CD14-positive monocyte (primary cell): ENCODE measurements at regions not wholly inside any gene's neighbourhood (a gene's known extent, or its start where the extent isn't known, plus 50 kb on each side); places are given as distances from the start of the nearest gene placed in this dataset.

ENCODE experiments used
- DNase-seq, 3 donors: peaks; one replicate each; pipeline ENCODE4 v3.0.0-alpha.2; 2011 to 2022
- H2AFZ ChIP-seq: 2 replicates; pipeline ENCODE4 v1.6.0; 2012; ENCODE audit warnings: mild to moderate bottlenecking, low read depth, low read length, inconsistent platforms; ENCODE audit not compliant: insufficient read depth, poor library complexity, severe bottlenecking
- H3K27ac ChIP-seq, 2 donors: 1 replicate in 1 of 2; 2 replicates in 1 of 2; pipeline ENCODE4 v1.5.1; 2012 to 2013; ENCODE audit warnings: low read length in 2 of 2, control low read depth in 1 of 2, inconsistent platforms in 1 of 2, low read depth in 1 of 2, mild to moderate bottlenecking in 1 of 2
- H3K27me3 ChIP-seq, 2 donors: one replicate each; pipeline versions ENCODE4 v1.6.0 to v1.6.1; 2011 to 2013; ENCODE audit warnings: low read length in 2 of 2; ENCODE audit not compliant: control insufficient read depth in 2 of 2, insufficient read depth in 2 of 2
- H3K36me3 ChIP-seq, 2 donors: replicated peaks in 1 of 2; 1 replicate in 1 of 2; 2 replicates in 1 of 2; pipeline versions ENCODE4 v1.5.1 to v1.6.1; 2012 to 2013; ENCODE audit warnings: low read length in 2 of 2, control low read depth in 1 of 2, inconsistent platforms in 1 of 2, mild to moderate bottlenecking in 1 of 2; ENCODE audit not compliant: insufficient read depth in 2 of 2, control insufficient read depth in 1 of 2
- H3K4me1 ChIP-seq, 2 donors: 1 replicate in 1 of 2; 2 replicates in 1 of 2; pipeline versions ENCODE4 v1.5.1 to v1.6.1; 2012 to 2013; ENCODE audit warnings: low read length in 2 of 2, control low read depth in 1 of 2, inconsistent platforms in 1 of 2, mild to moderate bottlenecking in 1 of 2, moderate library complexity in 1 of 2; ENCODE audit not compliant: insufficient read depth in 2 of 2, control insufficient read depth in 1 of 2
- H3K4me2 ChIP-seq: replicated peaks from 2 replicates; pipeline ENCODE3; 2012; ENCODE audit warnings: low read length, moderate library complexity, mild to moderate bottlenecking; ENCODE audit not compliant: poor library complexity, severe bottlenecking; ENCODE audit errors: extremely low read depth
- H3K4me3 ChIP-seq, 3 experiments: fragments of 200-600 bp in 1 of 3; sonication (generic) in 1 of 3; replicated peaks in 1 of 3; 1 replicate in 2 of 3; 2 replicates in 1 of 3; pipeline ENCODE4 v1.5.1; 2011 to 2013; ENCODE audit warnings: low read length in 3 of 3, mild to moderate bottlenecking in 3 of 3, control low read depth in 2 of 3, low read depth in 2 of 3, inconsistent platforms in 1 of 3, moderate library complexity in 1 of 3
- H3K79me2 ChIP-seq: 2 replicates; pipeline ENCODE4 v1.6.0; 2012; ENCODE audit warnings: mild to moderate bottlenecking, control low read depth, inconsistent platforms, low read length, moderate library complexity; ENCODE audit not compliant: insufficient read depth
- H3K9ac ChIP-seq: 2 replicates; pipeline ENCODE4 v1.6.0; 2017; ENCODE audit warnings: low read length, mild to moderate bottlenecking; ENCODE audit not compliant: insufficient read depth, poor library complexity, severe bottlenecking
- H3K9me3 ChIP-seq, 2 donors: replicated peaks in 1 of 2; 1 replicate in 1 of 2; 2 replicates in 1 of 2; pipeline versions ENCODE4 v1.5.1 to v1.6.1; 2012 to 2013; ENCODE audit warnings: low read length in 2 of 2, control low read depth in 1 of 2; ENCODE audit not compliant: control insufficient read depth in 1 of 2, insufficient read depth in 1 of 2
- H4K20me1 ChIP-seq: 2 replicates; pipeline ENCODE4 v1.6.0; 2012; ENCODE audit warnings: mild to moderate bottlenecking, low read length, control low read depth, moderate library complexity; ENCODE audit not compliant: insufficient read depth
- H3K27ac Mint-ChIP-seq, 7 donors: one replicate each; pipeline ENCODE4 v1.8.0; 2020; ENCODE audit warnings: mild to moderate bottlenecking in 7 of 7, mixed read lengths in 7 of 7, moderate library complexity in 6 of 7, inconsistent platforms in 2 of 7
- H3K27me3 Mint-ChIP-seq, 3 donors: one replicate each; pipeline ENCODE4 v1.8.0; 2021 to 2022; ENCODE audit warnings: low read depth in 3 of 3, mild to moderate bottlenecking in 3 of 3, mixed read lengths in 3 of 3, moderate library complexity in 3 of 3, inconsistent platforms in 1 of 3
- H3K36me3 Mint-ChIP-seq, 2 donors: one replicate each; pipeline ENCODE4 v1.8.0; 2020; ENCODE audit warnings: mixed read lengths in 2 of 2, inconsistent platforms in 1 of 2, mild to moderate bottlenecking in 1 of 2
- H3K4me1 Mint-ChIP-seq: one replicate; pipeline ENCODE4 v1.8.0; 2020; ENCODE audit warnings: mild to moderate bottlenecking, mixed read lengths
- H3K4me3 Mint-ChIP-seq, 2 donors: one replicate each; pipeline ENCODE4 v1.8.0; 2020; ENCODE audit warnings: mild to moderate bottlenecking in 2 of 2, mixed read lengths in 2 of 2, moderate library complexity in 1 of 2
- H3K9me3 Mint-ChIP-seq, 7 donors: one replicate each; pipeline ENCODE4 v1.8.0; 2020 to 2022; ENCODE audit warnings: mixed read lengths in 7 of 7, mild to moderate bottlenecking in 6 of 7, moderate library complexity in 6 of 7, inconsistent platforms in 2 of 7
- CTCF ChIP-seq: fragments of 200-600 bp; IDR thresholded peaks from one replicate; pipeline ENCODE4 v1.8.0; 2022; ENCODE audit warnings: antibody characterized with exemption, mild to moderate bottlenecking
- WGBS: methylation state at CpG from one replicate; pipeline ENCODE4 v1.1.5; 2013; ENCODE audit warnings: missing lambda C conversion rate; ENCODE audit not compliant: insufficient coverage; 5-methylcytosine and 5-hydroxymethylcytosine counted together
- intact Hi-C, 2 donors: fragments of 100-400 bp; cut with micrococcal nuclease; formaldehyde crosslinking; loops; one replicate each; pipeline versions ENCODE4 v1.15.0 to v1.15.1; 2023

- Mint-ChIP-seq H3K4me3 (peak overlapping the region in 1 of 2 donors; percentile 2), H3K4me1 (peaks cover 53% of the 10 kb centered on the region), H3K27ac (peak overlapping the region in 1 of 7 donors; percentile 28), H3K9me3 (peaks cover 0 to 2% (median 0%) of the 10 kb centered on the region in 7 donors), H3K27me3 (peaks cover 1 to 6% (median 4%) of the 10 kb centered on the region in 3 donors), H3K36me3 (peaks cover 0 to 3% of the 10 kb centered on the region in 2 donors)
- no peaks in the 10 kb centered on the region for H4K20me1 ChIP-seq
- no peak overlapping the region for H3K4me3 ChIP-seq
- no peak overlapping the region for H3K27ac ChIP-seq
- H3K79me2 ChIP-seq, result no peaks in the 10 kb centered on the region
- no peak overlapping the region for H3K4me2 ChIP-seq
- H2AFZ ChIP-seq, result no peak overlapping the region
- H3K9ac ChIP-seq, result no peak overlapping the region
- H3K4me1 ChIP-seq, result peaks cover 35 to 45% of the 10 kb centered on the region in 2 donors
- no peaks in the 10 kb centered on the region for H3K9me3 ChIP-seq
- no peaks in the 10 kb centered on the region for H3K36me3 ChIP-seq
- TF ChIP-seq CTCF, result no peak
- no peaks in the 10 kb centered on the region for H3K27me3 ChIP-seq
- no peak for DNase-seq
- intact Hi-C loops, result no loop called here
- WGBS, result 77% methylated on average over 4 of the region's 4 CpGs
These were observed 240.9 kb downstream of the HAUS1 start for GRCh38 chr18:46345181-46345465.

- Histone ChIP-seq H3K27me3 (no peaks in the 10 kb centered on the region), H3K4me3 (no peak overlapping the region), H3K4me2 (no peak overlapping the region), H3K79me2 (no peaks in the 10 kb centered on the region), H3K27ac (no peak overlapping the region), H3K36me3 (no peaks in the 10 kb centered on the region), H3K9me3 (no peaks in the 10 kb centered on the region), H2AFZ (no peak overlapping the region), H4K20me1 (no peaks in the 10 kb centered on the region), H3K9ac (no peak overlapping the region), H3K4me1 (peaks cover 35 to 39% of the 10 kb centered on the region in 2 donors)
- intact Hi-C loops, result no loop called here
- TF ChIP-seq CTCF, result no peak
- WGBS, result 70% methylated on average over 2 of the region's 6 CpGs
- H3K27me3 Mint-ChIP-seq, result peaks cover 0 to 4% (median 1%) of the 10 kb centered on the region in 3 donors
- no peak for DNase-seq
- H3K27ac Mint-ChIP-seq, result no peak overlapping the region
- no peaks in the 10 kb centered on the region for H3K36me3 Mint-ChIP-seq
- H3K4me3 Mint-ChIP-seq, result no peak overlapping the region
- peaks cover 47% of the 10 kb centered on the region for H3K4me1 Mint-ChIP-seq
- no peaks in the 10 kb centered on the region for H3K9me3 Mint-ChIP-seq
These were observed 242.0 kb downstream of the HAUS1 start for GRCh38 chr18:46346213-46346612.
